SU-DHL-6 (cell line): ENCODE measurements at regions not wholly inside any gene's neighbourhood (a gene's known extent, or its start where the extent isn't known, plus 50 kb on each side); places are given as distances from the start of the nearest gene placed in this dataset.

ENCODE experiments used
- CTCF ChIP-seq: fragments of 200-600 bp; sonication (generic); IDR thresholded peaks from one replicate; pipeline ENCODE4 v1.5.1; 2017; ENCODE audit warnings: antibody characterized with exemption, mild to moderate bottlenecking, low read length, moderate library complexity; ENCODE audit not compliant: insufficient read depth, poor library complexity, severe bottlenecking
- EZH2phosphoT487 ChIP-seq: fragments of 200-600 bp; sonication (generic), shearing (Covaris generic); conservative IDR thresholded peaks from 2 replicates; pipeline ENCODE4 v1.6.1; 2018; ENCODE audit warnings: mild to moderate bottlenecking, antibody characterized with exemption, low read length, moderate library complexity, mixed read lengths

GRCh38 chr7:21044384-21044783 is 257.7 kb upstream of the SP8 start:
- TF ChIP-seq CTCF: no peak
- no peak for TF ChIP-seq EZH2phosphoT487
